Neural cell (in vitro differentiated cells): ENCODE measurements at regions not wholly inside any gene's neighbourhood (a gene's known extent, or its start where the extent isn't known, plus 50 kb on each side); places are given as distances from the start of the nearest gene placed in this dataset.

Experiments used
- H2AFZ ChIP-seq: fragments of 200-600, 300-800 bp; sonication (generic), shearing (Covaris generic); 2 replicates; pipeline ENCODE4 v1.6.0; 2014; ENCODE audit warnings: low read depth, mild to moderate bottlenecking, antibody characterized with exemption, low read length, moderate library complexity
- H3F3A ChIP-seq: fragments of 200-600 bp; shearing (Covaris generic); 2 replicates; pipeline ENCODE4 v1.6.1; 2016; ENCODE audit warnings: mild to moderate bottlenecking, moderate library complexity, mixed read lengths, antibody characterized with exemption, low read length; ENCODE audit not compliant: insufficient read depth, poor library complexity, severe bottlenecking
- H3K27ac ChIP-seq: fragments of 200-600, 300-800 bp; sonication (generic), shearing (Covaris generic); 2 replicates; pipeline ENCODE4 v1.5.1; 2014; ENCODE audit warnings: mild to moderate bottlenecking, low read length, moderate library complexity
- H3K27me3 ChIP-seq: fragments of 300-800, 200-600 bp; sonication (generic), shearing (Covaris generic); 2 replicates; pipeline ENCODE4 v1.6.0; 2014; ENCODE audit warnings: mild to moderate bottlenecking, low read depth, low read length, moderate library complexity; ENCODE audit not compliant: insufficient read depth
- H3K36me3 ChIP-seq: fragments of 300-800, 200-600 bp; sonication (generic), shearing (Covaris generic); 2 replicates; pipeline ENCODE4 v1.5.1; 2014; ENCODE audit warnings: mild to moderate bottlenecking, antibody characterized with exemption, low read length, moderate library complexity; ENCODE audit not compliant: insufficient read depth
- H3K4me2 ChIP-seq: fragments of 300-800, 200-600 bp; sonication (generic), shearing (Covaris generic); 2 replicates; pipeline ENCODE4 v1.6.0; 2014; ENCODE audit warnings: mild to moderate bottlenecking, low read length
- H3K4me3 ChIP-seq: fragments of 300-800, 200-600 bp; sonication (generic), shearing (Covaris generic); 2 replicates; pipeline ENCODE4 v1.5.1; 2014; ENCODE audit warnings: mild to moderate bottlenecking, low read length, moderate library complexity
- H3K79me2 ChIP-seq: fragments of 200-600 bp; shearing (Covaris generic); replicated peaks from 2 replicates; pipeline ENCODE4 v1.6.0; 2014; ENCODE audit warnings: mild to moderate bottlenecking, low read length, moderate library complexity; ENCODE audit not compliant: insufficient read depth
- H3K9ac ChIP-seq: fragments of 300-800, 200-600 bp; sonication (generic), shearing (Covaris generic); 2 replicates; pipeline ENCODE4 v1.6.1; 2016; ENCODE audit warnings: mild to moderate bottlenecking, low read length, mixed read lengths
- H3K9me2 ChIP-seq: fragments of 200-600 bp; shearing (Covaris generic); 2 replicates; pipeline ENCODE4 v1.6.1; 2016; ENCODE audit warnings: mild to moderate bottlenecking, low read length, mixed read lengths; ENCODE audit not compliant: insufficient read depth
- H3K9me3 ChIP-seq: fragments of 200-600, 300-800 bp; sonication (generic), shearing (Covaris generic); 2 replicates; pipeline ENCODE4 v1.6.1; 2016; ENCODE audit warnings: mild to moderate bottlenecking, mixed run types, low read length, moderate library complexity, mixed read lengths
- H4K20me1 ChIP-seq: fragments of 200-600 bp; shearing (Covaris generic); 2 replicates; pipeline ENCODE4 v1.6.1; 2016; ENCODE audit warnings: mild to moderate bottlenecking, mixed run types; ENCODE audit not compliant: insufficient read depth
- CTCF ChIP-seq: fragments of 450-650 bp; IDR thresholded peaks from 2 replicates; pipeline ENCODE4 v1.5.1; 2014; ENCODE audit warnings: antibody characterized with exemption, mild to moderate bottlenecking, moderate library complexity; ENCODE audit not compliant: poor library complexity, severe bottlenecking
- EP300 ChIP-seq: fragments of 450-650 bp; conservative IDR thresholded peaks from 2 replicates; pipeline ENCODE4 v1.6.1; 2014; ENCODE audit warnings: antibody characterized with exemption, mild to moderate bottlenecking, moderate library complexity; ENCODE audit not compliant: poor library complexity, severe bottlenecking
- EZH2 ChIP-seq: fragments of 200-600, 300-800 bp; shearing (Covaris generic), sonication (generic); IDR thresholded peaks from 2 replicates; pipeline ENCODE4 v1.6.1; 2014; ENCODE audit warnings: antibody characterized with exemption, low read length, borderline replicate concordance, mild to moderate bottlenecking; ENCODE audit not compliant: insufficient read depth, poor library complexity, severe bottlenecking
- MXI1 ChIP-seq: fragments of 450-650 bp; conservative IDR thresholded peaks from 2 replicates; pipeline ENCODE4 v1.6.1; 2014; ENCODE audit warnings: antibody characterized with exemption, mild to moderate bottlenecking; ENCODE audit not compliant: poor library complexity, severe bottlenecking
- POLR2AphosphoS5 ChIP-seq: IDR thresholded peaks from 2 replicates; pipeline ENCODE4 v1.6.1; 2012
- RAD21 ChIP-seq: fragments of 450-650 bp; conservative IDR thresholded peaks from 2 replicates; pipeline ENCODE4 v1.6.1; 2014; ENCODE audit warnings: antibody characterized with exemption, mild to moderate bottlenecking, moderate library complexity
- REST ChIP-seq: IDR thresholded peaks from 2 replicates; pipeline ENCODE4 v1.6.1; 2012; ENCODE audit warnings: borderline replicate concordance
- SMC3 ChIP-seq: fragments of 450-650 bp; conservative IDR thresholded peaks from 2 replicates; pipeline ENCODE4 v1.6.1; 2014; ENCODE audit warnings: antibody characterized with exemption, mild to moderate bottlenecking, moderate library complexity; ENCODE audit not compliant: poor library complexity
- TAF1 ChIP-seq: IDR thresholded peaks from 2 replicates; pipeline ENCODE4 v1.6.1; 2012; ENCODE audit warnings: low read depth

DNA sequence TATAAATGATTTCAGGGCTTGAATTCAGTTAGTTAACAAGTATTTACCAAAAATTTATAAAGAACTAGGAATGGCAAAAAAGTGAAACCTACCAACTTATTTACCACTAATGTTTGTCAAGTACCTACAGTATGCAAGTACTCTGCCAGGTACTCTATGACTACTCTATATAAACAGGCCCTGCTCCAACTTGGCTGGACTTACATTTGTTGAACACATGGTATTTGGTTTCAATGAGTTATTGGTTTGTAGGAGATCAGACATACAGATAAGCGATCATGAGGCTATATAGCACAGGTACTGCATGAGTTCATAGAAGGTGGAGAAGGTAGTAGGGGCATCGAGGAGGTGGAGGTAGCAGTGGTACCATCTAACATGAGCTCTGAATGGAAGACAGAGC, 159.9 kb upstream of the PDGFD start:
- Histone ChIP-seq H3K27me3 (no peaks in the 10 kb centered on the region), H3K9me2 (no peaks in the 10 kb centered on the region), H3K4me2 (no peak overlapping the region), H3F3A (no peaks in the 10 kb centered on the region), H3K36me3 (no peaks in the 10 kb centered on the region), H3K27ac (no peak overlapping the region), H2AFZ (no peak overlapping the region), H3K9ac (no peak overlapping the region), H4K20me1 (no peaks in the 10 kb centered on the region), H3K4me3 (no peak overlapping the region), H3K9me3 (no peaks in the 10 kb centered on the region), H3K79me2 (no peaks in the 10 kb centered on the region)
- no peak for TF ChIP-seq MXI1
- TF ChIP-seq TAF1, result no peak
- TF ChIP-seq RAD21, result no peak
- no peak for TF ChIP-seq REST
- TF ChIP-seq CTCF, result no peak
- TF ChIP-seq EZH2, result no peak
- no peak for TF ChIP-seq SMC3
- no peak for TF ChIP-seq POLR2AphosphoS5
- no peak for TF ChIP-seq EP300

DNA sequence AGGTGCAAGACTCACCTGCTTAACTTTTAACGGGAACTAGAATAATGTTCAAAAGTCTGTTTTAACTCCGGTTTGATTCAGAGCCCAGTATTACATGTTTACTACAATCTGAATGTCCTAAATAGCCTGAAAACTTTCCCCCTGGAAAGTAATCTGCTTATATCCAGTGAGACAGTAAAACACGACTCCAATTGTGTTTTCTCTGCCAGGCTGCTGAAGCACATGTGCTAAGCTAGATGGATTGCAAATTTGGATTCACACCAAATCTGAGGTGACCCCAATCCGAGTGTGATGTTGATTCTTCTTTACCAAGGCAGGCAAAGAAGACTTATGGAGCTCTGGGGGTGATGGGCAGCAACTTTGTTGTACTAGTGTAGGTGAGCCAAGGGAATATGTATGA, 158.7 kb upstream of the PDGFD start:
- no peaks in the 10 kb centered on the region for H4K20me1 ChIP-seq
- H3F3A ChIP-seq, result no peaks in the 10 kb centered on the region
- H3K36me3 ChIP-seq, result no peaks in the 10 kb centered on the region
- H3K9me2 ChIP-seq, result no peaks in the 10 kb centered on the region
- H3K4me3 ChIP-seq, result no peak overlapping the region
- H3K79me2 ChIP-seq, result no peaks in the 10 kb centered on the region
- TF ChIP-seq POLR2AphosphoS5 (no peak), SMC3 (no peak), TAF1 (no peak), EZH2 (no peak), MXI1 (no peak), REST (no peak), RAD21 (no peak), EP300 (no peak), CTCF (no peak)
- no peaks in the 10 kb centered on the region for H3K27me3 ChIP-seq
- no peaks in the 10 kb centered on the region for H3K9me3 ChIP-seq
- H3K27ac ChIP-seq, result no peak overlapping the region
- H2AFZ ChIP-seq, result no peak overlapping the region
- no peak overlapping the region for H3K9ac ChIP-seq
- H3K4me2 ChIP-seq, result no peak overlapping the region
